Heart left ventricle (tissue), 13 donors: ENCODE measurements at regions not wholly inside any gene's neighbourhood (a gene's known extent, or its start where the extent isn't known, plus 50 kb on each side); places are given as distances from the start of the nearest gene placed in this dataset.

Experiments
- POLR2A ChIP-seq, 2 donors: fragments of 450-650 bp; IDR thresholded peaks; one replicate each; pipeline ENCODE4 v1.6.1; 2017; ENCODE audit warnings: antibody characterized with exemption in 2 of 2, mild to moderate bottlenecking in 2 of 2, moderate library complexity in 2 of 2
- TF ChIP-seq, protein P1 (sequence below), 12 donors: fragments of 200-600 bp; sonication (generic) in 4 of 12; IDR thresholded peaks; one replicate each; pipeline versions ENCODE4 v1.5.0 to v1.8.0; 2018 to 2022; ENCODE audit warnings: antibody characterized with exemption in 12 of 12, mild to moderate bottlenecking in 5 of 12
- donor health status: ischemic (EF 13 %, LVEDD 7.1; RV severe dilation, severe dysfunction).
- donor health status: DM: no; HTN: yes; CAD: no.
- donor health status: DM: no; HTN: no; CAD: no.
- donor health status: ischemic (EF 25% LVEDD 6.9; RV normal size, moderate dysfunction).
- donor health status: ischemic (EF 25% LVEDD 5.7; RV mildly dilated, moderate dysfunction).
- donor health status: ischemic (EF 35%, LVEDD 5.7; RV mildly dilated, moderate dysfunction).
- donor health status: nonischemic (EF 11% LVEDD 7.7; RV severe dilation, severe dysfunction).
- donor health status: DM: yes; HTN: yes; CAD: no.
- donor health status: PGD.
- donor health status: ischemic (EF 29% LVEDD 5.4; RV normal size, mild dysfunction).
- donor health status: nonischemic (EF 23%, LVEDD 6.1; RV moderate dilation, normal function).

GRCh38 chr14:48384821-48385220 is 709.4 kb upstream of the MDGA2 start:
- no peak for TF ChIP-seq POLR2A (IDR thresholded peaks at IDR 0.05)
- TF ChIP-seq, protein P1, sequence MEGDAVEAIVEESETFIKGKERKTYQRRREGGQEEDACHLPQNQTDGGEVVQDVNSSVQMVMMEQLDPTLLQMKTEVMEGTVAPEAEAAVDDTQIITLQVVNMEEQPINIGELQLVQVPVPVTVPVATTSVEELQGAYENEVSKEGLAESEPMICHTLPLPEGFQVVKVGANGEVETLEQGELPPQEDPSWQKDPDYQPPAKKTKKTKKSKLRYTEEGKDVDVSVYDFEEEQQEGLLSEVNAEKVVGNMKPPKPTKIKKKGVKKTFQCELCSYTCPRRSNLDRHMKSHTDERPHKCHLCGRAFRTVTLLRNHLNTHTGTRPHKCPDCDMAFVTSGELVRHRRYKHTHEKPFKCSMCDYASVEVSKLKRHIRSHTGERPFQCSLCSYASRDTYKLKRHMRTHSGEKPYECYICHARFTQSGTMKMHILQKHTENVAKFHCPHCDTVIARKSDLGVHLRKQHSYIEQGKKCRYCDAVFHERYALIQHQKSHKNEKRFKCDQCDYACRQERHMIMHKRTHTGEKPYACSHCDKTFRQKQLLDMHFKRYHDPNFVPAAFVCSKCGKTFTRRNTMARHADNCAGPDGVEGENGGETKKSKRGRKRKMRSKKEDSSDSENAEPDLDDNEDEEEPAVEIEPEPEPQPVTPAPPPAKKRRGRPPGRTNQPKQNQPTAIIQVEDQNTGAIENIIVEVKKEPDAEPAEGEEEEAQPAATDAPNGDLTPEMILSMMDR (IDR thresholded peaks at IDR 0.05) = no peak
